HepG2 (cell line): ENCODE measurements at regions not wholly inside any gene's neighbourhood (a gene's known extent, or its start where the extent isn't known, plus 50 kb on each side); places are given as distances from the start of the nearest gene placed in this dataset.

Experiments used
- HNF4G ChIP-seq, 2 experiments: sonication (generic) in 1 of 2; formaldehyde crosslinking in 1 of 2; IDR thresholded peaks; 2 replicates each; pipeline versions ENCODE4 v1.4.0 to v1.6.1; 2011 to 2020; ENCODE audit warnings: borderline replicate concordance in 2 of 2, low read depth in 2 of 2, mild to moderate bottlenecking in 2 of 2, low read length in 1 of 2, missing genetic modification reagents in 1 of 2, moderate library complexity in 1 of 2
- MIER3 ChIP-seq: IDR thresholded peaks from 2 replicates; pipeline ENCODE4 v1.6.1; 2016; ENCODE audit warnings: missing compliant biosample characterization, borderline replicate concordance
- NFYC ChIP-seq: IDR thresholded peaks from 2 replicates; pipeline ENCODE4 v1.6.1; 2016; ENCODE audit warnings: missing genetic modification reagents, missing compliant biosample characterization
- NR1H2 ChIP-seq: sonication (generic); formaldehyde crosslinking; IDR thresholded peaks from 2 replicates; pipeline ENCODE4 v1.8.1; 2022; ENCODE audit warnings: low read depth, missing genetic modification reagents, borderline replicate concordance
- SETDB1 ChIP-seq: sonication (generic); formaldehyde crosslinking; IDR thresholded peaks from 2 replicates; pipeline ENCODE4 v1.5.1; 2020; ENCODE audit warnings: missing genetic modification reagents, mild to moderate bottlenecking, borderline replicate concordance
- ZFYVE20 ChIP-seq: sonication (generic); formaldehyde crosslinking; IDR thresholded peaks from 2 replicates; pipeline ENCODE4 v1.8.0; 2023; ENCODE audit warnings: low read depth, mild to moderate bottlenecking, moderate library complexity, missing genetic modification reagents, borderline replicate concordance
- ZNF503 ChIP-seq: sonication (generic); formaldehyde crosslinking; IDR thresholded peaks from 2 replicates; pipeline ENCODE4 v1.4.0; 2020; ENCODE audit warnings: missing genetic modification reagents
- TF ChIP-seq, protein P1 (sequence below): sonication (generic); formaldehyde crosslinking; IDR thresholded peaks from 2 replicates; pipeline ENCODE4 v1.5.0; 2020; ENCODE audit warnings: missing genetic modification reagents
- TF ChIP-seq, protein P2 (sequence below): sonication (generic); formaldehyde crosslinking; IDR thresholded peaks from 2 replicates; pipeline ENCODE4 v1.4.0; 2020; ENCODE audit warnings: mild to moderate bottlenecking, missing genetic modification reagents, borderline replicate concordance

DNA sequence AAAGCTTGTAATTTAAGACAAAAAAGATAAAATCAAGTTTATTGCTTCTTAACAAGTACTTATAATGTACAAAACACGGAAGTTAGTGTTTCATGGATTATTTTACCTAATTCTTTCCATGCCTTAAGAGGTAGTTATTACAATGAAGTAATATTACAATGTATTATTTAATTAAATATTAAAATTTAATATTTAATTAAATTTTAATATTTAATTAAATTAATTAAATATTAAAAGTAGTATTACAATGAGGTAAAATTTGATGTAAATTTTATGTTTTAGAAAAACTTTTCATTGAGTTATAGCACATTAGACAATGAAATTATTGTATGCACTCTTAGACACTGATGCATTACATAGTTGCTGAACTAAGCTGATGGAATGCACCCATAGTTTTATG is 220.7 kb upstream of the NETO1 start (continued):
- TF ChIP-seq HNF4G (IDR thresholded peaks at IDR 0.05; ENCODE audit: borderline replicate concordance, low read depth, low read length) (no peak), HNF4G (CRISPR knock-in tag; IDR thresholded peaks at IDR 0.05; ENCODE audit: borderline replicate concordance, low read depth) (no peak), MIER3 (CRISPR knock-in tag) (no peak), NFYC (CRISPR knock-in tag) (no peak), ZNF503 (no peak), NR1H2 (CRISPR knock-in tag) (no peak), SETDB1 (CRISPR knock-in tag) (no peak), ZFYVE20 (no peak)
- TF ChIP-seq, protein P1, sequence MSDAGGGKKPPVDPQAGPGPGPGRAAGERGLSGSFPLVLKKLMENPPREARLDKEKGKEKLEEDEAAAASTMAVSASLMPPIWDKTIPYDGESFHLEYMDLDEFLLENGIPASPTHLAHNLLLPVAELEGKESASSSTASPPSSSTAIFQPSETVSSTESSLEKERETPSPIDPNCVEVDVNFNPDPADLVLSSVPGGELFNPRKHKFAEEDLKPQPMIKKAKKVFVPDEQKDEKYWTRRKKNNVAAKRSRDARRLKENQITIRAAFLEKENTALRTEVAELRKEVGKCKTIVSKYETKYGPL, result no peak
- TF ChIP-seq, protein P2, sequence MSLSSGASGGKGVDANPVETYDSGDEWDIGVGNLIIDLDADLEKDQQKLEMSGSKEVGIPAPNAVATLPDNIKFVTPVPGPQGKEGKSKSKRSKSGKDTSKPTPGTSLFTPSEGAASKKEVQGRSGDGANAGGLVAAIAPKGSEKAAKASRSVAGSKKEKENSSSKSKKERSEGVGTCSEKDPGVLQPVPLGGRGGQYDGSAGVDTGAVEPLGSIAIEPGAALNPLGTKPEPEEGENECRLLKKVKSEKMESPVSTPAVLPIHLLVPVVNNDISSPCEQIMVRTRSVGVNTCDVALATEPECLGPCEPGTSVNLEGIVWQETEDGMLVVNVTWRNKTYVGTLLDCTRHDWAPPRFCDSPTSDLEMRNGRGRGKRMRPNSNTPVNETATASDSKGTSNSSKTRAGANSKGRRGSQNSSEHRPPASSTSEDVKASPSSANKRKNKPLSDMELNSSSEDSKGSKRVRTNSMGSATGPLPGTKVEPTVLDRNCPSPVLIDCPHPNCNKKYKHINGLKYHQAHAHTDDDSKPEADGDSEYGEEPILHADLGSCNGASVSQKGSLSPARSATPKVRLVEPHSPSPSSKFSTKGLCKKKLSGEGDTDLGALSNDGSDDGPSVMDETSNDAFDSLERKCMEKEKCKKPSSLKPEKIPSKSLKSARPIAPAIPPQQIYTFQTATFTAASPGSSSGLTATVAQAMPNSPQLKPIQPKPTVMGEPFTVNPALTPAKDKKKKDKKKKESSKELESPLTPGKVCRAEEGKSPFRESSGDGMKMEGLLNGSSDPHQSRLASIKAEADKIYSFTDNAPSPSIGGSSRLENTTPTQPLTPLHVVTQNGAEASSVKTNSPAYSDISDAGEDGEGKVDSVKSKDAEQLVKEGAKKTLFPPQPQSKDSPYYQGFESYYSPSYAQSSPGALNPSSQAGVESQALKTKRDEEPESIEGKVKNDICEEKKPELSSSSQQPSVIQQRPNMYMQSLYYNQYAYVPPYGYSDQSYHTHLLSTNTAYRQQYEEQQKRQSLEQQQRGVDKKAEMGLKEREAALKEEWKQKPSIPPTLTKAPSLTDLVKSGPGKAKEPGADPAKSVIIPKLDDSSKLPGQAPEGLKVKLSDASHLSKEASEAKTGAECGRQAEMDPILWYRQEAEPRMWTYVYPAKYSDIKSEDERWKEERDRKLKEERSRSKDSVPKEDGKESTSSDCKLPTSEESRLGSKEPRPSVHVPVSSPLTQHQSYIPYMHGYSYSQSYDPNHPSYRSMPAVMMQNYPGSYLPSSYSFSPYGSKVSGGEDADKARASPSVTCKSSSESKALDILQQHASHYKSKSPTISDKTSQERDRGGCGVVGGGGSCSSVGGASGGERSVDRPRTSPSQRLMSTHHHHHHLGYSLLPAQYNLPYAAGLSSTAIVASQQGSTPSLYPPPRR (CRISPR knock-in tag), result no peak
